Endodermal cell (in vitro differentiated cells): ENCODE measurements at regions not wholly inside any gene's neighbourhood (a gene's known extent, or its start where the extent isn't known, plus 50 kb on each side); places are given as distances from the start of the nearest gene placed in this dataset.
A peak's percentile ranks its signal among the peaks of the same experiment; 100 is the strongest.

Experiments
- DNase-seq: peaks from one replicate; pipeline ENCODE4 v3.0.0-alpha.2; 2017
- H3K27ac ChIP-seq: 2 replicates; pipeline ENCODE4 v1.5.1; 2013; ENCODE audit warnings: mild to moderate bottlenecking, low read depth, low read length, moderate library complexity
- H3K27me3 ChIP-seq: 2 replicates; pipeline ENCODE4 v1.6.1; 2013; ENCODE audit warnings: mild to moderate bottlenecking, low read length, moderate library complexity; ENCODE audit not compliant: insufficient read depth, control insufficient read depth, poor library complexity, severe bottlenecking
- H3K36me3 ChIP-seq: 2 replicates; pipeline ENCODE4 v1.7.0; 2013; ENCODE audit warnings: mild to moderate bottlenecking, low read length, moderate library complexity; ENCODE audit not compliant: control insufficient read depth, insufficient read depth
- H3K4me1 ChIP-seq: one replicate; pipeline ENCODE4 v1.7.0; 2013; ENCODE audit warnings: low read length; ENCODE audit not compliant: control insufficient read depth, insufficient read depth
- H3K4me3 ChIP-seq: 2 replicates; pipeline ENCODE4 v1.5.1; 2013; ENCODE audit warnings: mild to moderate bottlenecking, low read length, moderate library complexity
- H3K9ac ChIP-seq: 2 replicates; pipeline ENCODE4 v1.6.1; 2013; ENCODE audit warnings: mild to moderate bottlenecking, low read length, moderate library complexity; ENCODE audit not compliant: poor library complexity, severe bottlenecking; ENCODE audit errors: extremely low read depth
- H3K9me3 ChIP-seq: 2 replicates; pipeline ENCODE4 v1.6.1; 2013; ENCODE audit warnings: mild to moderate bottlenecking, low read length, moderate library complexity; ENCODE audit not compliant: control insufficient read depth
- H3K27ac Mint-ChIP-seq: 2 replicates; pipeline ENCODE4 v1.8.0; 2020; ENCODE audit warnings: mixed read lengths
- H3K27me3 Mint-ChIP-seq: 2 replicates; pipeline ENCODE4 v1.8.0; 2021; ENCODE audit warnings: mild to moderate bottlenecking, mixed read lengths; ENCODE audit not compliant: insufficient read depth
- H3K36me3 Mint-ChIP-seq: 2 replicates; pipeline ENCODE4 v1.8.0; 2020; ENCODE audit warnings: low read depth, mixed read lengths
- H3K4me1 Mint-ChIP-seq: 2 replicates; pipeline ENCODE4 v1.8.0; 2020; ENCODE audit warnings: mixed read lengths
- H3K4me3 Mint-ChIP-seq: 2 replicates; pipeline ENCODE4 v1.8.0; 2020; ENCODE audit warnings: mild to moderate bottlenecking, moderate library complexity, mixed read lengths
- H3K9me3 Mint-ChIP-seq: 2 replicates; pipeline ENCODE4 v1.8.0; 2020; ENCODE audit warnings: mild to moderate bottlenecking, mixed read lengths
- WGBS, 2 experiments: methylation state at CpG; one replicate each; pipeline versions ENCODE4 v1.1.5 to v1.1.7; 2013; ENCODE audit warnings: missing lambda C conversion rate in 2 of 2, mixed read lengths in 1 of 2; ENCODE audit not compliant: insufficient coverage in 1 of 2, insufficient read length in 1 of 2; 5-methylcytosine and 5-hydroxymethylcytosine counted together
- TF ChIP-seq, protein P1 (sequence below): fragments of 200-600 bp; sonication (generic); conservative IDR thresholded peaks from 2 replicates; pipeline ENCODE4 v1.5.0; 2021; ENCODE audit warnings: antibody characterized with exemption, mild to moderate bottlenecking

DNA sequence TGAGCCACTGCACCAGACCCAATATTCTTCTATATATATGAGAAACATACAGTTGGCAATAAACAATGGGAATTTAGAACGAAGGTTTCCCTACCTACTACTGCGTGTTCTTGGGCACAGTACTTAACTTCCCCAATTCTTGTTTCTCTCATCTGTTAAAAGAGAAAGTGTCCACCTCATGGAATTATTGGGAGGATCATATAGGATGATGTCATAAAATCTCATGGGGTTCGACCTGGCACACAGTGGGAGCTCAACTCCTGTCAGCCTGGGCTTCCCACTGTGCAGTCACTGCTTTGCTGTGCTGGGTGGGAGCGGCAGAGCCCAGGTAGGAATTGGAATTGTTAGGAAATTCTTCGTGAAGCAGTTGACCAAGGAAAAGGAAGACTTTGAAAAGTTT, 203.3 kb downstream of the SH3BP4 start:
- H3K27me3 Mint-ChIP-seq: peaks cover 26% of the 10 kb centered on the region
- H3K4me1 Mint-ChIP-seq: peaks cover 15% of the 10 kb centered on the region
- H3K27me3 ChIP-seq: no peaks in the 10 kb centered on the region
- 88 to 94% methylated on average over 1 to 5 of the region's 5 CpGs for WGBS, 2 experiments
- TF ChIP-seq, protein P1, sequence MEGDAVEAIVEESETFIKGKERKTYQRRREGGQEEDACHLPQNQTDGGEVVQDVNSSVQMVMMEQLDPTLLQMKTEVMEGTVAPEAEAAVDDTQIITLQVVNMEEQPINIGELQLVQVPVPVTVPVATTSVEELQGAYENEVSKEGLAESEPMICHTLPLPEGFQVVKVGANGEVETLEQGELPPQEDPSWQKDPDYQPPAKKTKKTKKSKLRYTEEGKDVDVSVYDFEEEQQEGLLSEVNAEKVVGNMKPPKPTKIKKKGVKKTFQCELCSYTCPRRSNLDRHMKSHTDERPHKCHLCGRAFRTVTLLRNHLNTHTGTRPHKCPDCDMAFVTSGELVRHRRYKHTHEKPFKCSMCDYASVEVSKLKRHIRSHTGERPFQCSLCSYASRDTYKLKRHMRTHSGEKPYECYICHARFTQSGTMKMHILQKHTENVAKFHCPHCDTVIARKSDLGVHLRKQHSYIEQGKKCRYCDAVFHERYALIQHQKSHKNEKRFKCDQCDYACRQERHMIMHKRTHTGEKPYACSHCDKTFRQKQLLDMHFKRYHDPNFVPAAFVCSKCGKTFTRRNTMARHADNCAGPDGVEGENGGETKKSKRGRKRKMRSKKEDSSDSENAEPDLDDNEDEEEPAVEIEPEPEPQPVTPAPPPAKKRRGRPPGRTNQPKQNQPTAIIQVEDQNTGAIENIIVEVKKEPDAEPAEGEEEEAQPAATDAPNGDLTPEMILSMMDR: no peak
- no peak overlapping the region for H3K9ac ChIP-seq
- DNase-seq: no peak
- H3K9me3 ChIP-seq: peaks cover 7% of the 10 kb centered on the region
- H3K9me3 Mint-ChIP-seq: peaks cover 2% of the 10 kb centered on the region
- H3K27ac Mint-ChIP-seq: no peak overlapping the region
- no peak overlapping the region for H3K4me3 Mint-ChIP-seq
- no peak overlapping the region for H3K27ac ChIP-seq
- no peaks in the 10 kb centered on the region for H3K36me3 ChIP-seq
- no peaks in the 10 kb centered on the region for H3K36me3 Mint-ChIP-seq
- no peak overlapping the region for H3K4me3 ChIP-seq
- H3K4me1 ChIP-seq: peaks cover 8% of the 10 kb centered on the region

DNA sequence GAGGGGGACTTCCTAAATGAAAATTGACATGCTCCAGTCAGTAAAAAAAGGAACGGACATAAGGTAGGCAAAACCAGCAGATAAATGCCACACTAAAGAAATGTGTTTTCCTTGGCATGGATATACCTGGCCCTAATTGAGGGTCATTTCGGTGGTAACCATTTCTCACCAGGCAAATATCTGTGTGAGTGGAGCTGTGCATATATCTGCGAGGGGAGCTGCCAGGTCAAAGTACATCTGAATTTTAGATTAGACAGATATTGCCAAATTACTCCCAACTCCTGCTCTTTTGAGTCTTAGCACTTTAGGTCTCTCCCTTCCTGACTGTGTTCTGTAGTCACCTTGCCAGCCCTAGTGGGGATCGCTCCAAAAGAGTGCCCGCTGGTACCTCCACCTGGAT, 204.2 kb downstream of the SH3BP4 start:
- H3K36me3 Mint-ChIP-seq: no peaks in the 10 kb centered on the region
- TF ChIP-seq, protein P1: no peak
- no peak overlapping the region for H3K4me3 Mint-ChIP-seq
- Histone ChIP-seq H3K27ac (no peak overlapping the region), H3K9me3 (no peaks in the 10 kb centered on the region), H3K4me1 (peaks cover 8% of the 10 kb centered on the region), H3K4me3 (no peak overlapping the region), H3K9ac (no peak overlapping the region), H3K27me3 (no peaks in the 10 kb centered on the region), H3K36me3 (no peaks in the 10 kb centered on the region)
- whole genome bisulfite sequencing, 2 experiments: 91 to 95% methylated on average over 5 of the region's 5 CpGs
- H3K27me3 Mint-ChIP-seq: peaks cover 18% of the 10 kb centered on the region
- peaks cover 15% of the 10 kb centered on the region for H3K4me1 Mint-ChIP-seq
- H3K9me3 Mint-ChIP-seq: peaks cover 6% of the 10 kb centered on the region
- no peak for DNase-seq
- no peak overlapping the region for H3K27ac Mint-ChIP-seq

DNA sequence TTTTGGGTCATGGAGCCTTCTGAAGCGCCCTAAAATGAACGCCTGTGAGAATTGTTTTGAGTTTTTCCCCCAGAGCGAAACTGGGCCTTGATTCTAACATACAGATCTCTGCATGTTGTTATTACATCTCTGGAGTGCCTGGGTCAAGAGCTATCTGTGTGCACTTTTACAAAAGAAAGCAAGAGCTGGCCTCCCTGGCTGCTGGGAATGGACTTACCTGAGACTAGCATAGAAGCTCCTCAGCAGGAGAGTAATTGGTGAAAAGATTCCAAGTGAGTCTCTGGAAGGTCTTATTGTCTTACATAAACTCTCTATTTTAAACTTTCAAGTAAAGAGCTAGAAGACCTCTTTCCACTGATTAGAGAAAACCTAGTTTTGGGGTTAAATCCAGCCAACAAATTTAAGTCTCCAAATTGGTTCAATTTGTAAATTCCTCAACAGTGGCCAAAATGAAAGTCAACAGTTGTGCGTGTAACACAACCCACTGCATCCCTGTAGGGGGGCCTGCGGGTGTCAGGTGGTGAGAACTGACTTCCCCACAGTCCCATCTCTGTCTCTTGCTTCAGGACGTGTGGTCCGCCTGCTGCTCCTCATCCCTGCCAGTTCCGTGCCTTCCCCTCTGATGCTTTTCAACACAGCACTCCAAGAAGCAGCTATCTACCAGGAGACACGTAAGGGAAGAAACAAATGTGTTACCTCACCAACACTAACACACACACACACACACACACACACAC, 206.1 kb downstream of the SH3BP4 start:
- no peaks in the 10 kb centered on the region for H3K36me3 Mint-ChIP-seq
- H3K4me3 Mint-ChIP-seq: no peak overlapping the region
- DNase-seq: peak; percentile 53
- H3K4me1 Mint-ChIP-seq: peaks cover 15% of the 10 kb centered on the region
- H3K4me1 ChIP-seq: peaks cover 8% of the 10 kb centered on the region
- peak overlapping the region; percentile 16 for H3K27ac Mint-ChIP-seq
- no peak overlapping the region for H3K9ac ChIP-seq
- no peaks in the 10 kb centered on the region for H3K36me3 ChIP-seq
- H3K27me3 Mint-ChIP-seq: peaks cover 14% of the 10 kb centered on the region
- H3K4me3 ChIP-seq: no peak overlapping the region
- no peaks in the 10 kb centered on the region for H3K9me3 ChIP-seq
- 76 to 78% methylated on average over 7 to 9 of the region's 9 CpGs for WGBS, 2 experiments
- no peaks in the 10 kb centered on the region for H3K27me3 ChIP-seq
- no peak overlapping the region for H3K27ac ChIP-seq
- H3K9me3 Mint-ChIP-seq: peaks cover 11% of the 10 kb centered on the region
- TF ChIP-seq, protein P1: no peak
